Choroid plexus epithelial cell (primary cell): ENCODE measurements at regions not wholly inside any gene's neighbourhood (a gene's known extent, or its start where the extent isn't known, plus 50 kb on each side); places are given as distances from the start of the nearest gene placed in this dataset.

Source experiments
- DNase-seq: peaks from one replicate; pipeline ENCODE4 v3.0.0-alpha.2; 2010; ENCODE audit warnings: low read depth
- H3K4me3 ChIP-seq: 2 replicates; pipeline ENCODE4 v1.5.1; 2011; ENCODE audit warnings: low read depth, mild to moderate bottlenecking, control low read depth, low read length, moderate library complexity
- CTCF ChIP-seq: conservative IDR thresholded peaks from 2 replicates; pipeline ENCODE4 v1.5.1; 2011; ENCODE audit warnings: low read depth, mild to moderate bottlenecking, control low read depth, inconsistent platforms, low read length, moderate library complexity

DNA sequence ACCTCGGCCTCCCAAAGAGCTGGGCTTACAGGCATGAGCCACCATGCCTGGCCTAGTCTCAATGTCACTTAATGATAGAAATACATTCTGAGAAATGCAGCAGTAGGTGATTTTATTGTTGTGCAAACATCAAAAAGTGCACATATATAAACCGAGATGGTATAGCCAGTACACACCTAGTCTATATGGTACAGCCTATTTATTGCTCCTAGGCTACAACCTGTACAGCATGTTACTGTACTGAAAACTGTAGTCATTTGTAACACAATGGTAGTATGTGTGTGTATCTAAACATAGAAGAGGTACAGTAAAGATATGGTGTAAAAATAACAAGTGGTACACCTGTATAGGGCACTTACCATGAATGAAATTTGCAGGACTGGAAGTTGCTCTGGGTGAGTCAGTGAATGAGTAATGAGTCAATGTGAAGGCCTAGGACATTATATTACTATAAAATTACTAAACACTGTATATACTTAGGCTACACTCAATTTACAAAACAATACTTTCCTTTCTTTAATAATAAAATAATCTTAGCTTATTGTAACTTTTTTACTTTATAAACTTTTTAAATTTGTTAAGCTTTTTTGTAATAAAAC, 166.7 kb upstream of the SYT1 start:
- TF ChIP-seq CTCF = no peak
- no peak overlapping the region for H3K4me3 ChIP-seq
- DNase-seq = peak; percentile 23

DNA sequence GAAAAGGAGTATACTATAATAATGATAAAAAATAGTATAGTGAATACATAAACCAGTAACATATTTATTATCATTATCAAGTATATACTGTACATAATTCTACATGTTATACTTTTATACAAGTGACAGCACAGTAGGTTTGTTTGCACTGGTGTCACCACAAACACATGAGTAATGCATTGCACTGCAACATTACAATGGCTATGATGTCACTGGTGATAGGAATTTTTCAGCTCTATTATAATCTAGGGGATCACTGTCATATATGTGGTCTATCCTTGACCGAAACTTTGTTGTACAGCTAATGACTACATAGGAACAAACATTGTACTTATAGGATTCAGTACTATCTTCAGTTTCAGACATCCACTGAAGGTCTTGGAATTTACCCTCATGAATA, 165.8 kb upstream of the SYT1 start:
- TF ChIP-seq CTCF = no peak
- H3K4me3 ChIP-seq = no peak overlapping the region
- peak; percentile 23 for DNase-seq

DNA sequence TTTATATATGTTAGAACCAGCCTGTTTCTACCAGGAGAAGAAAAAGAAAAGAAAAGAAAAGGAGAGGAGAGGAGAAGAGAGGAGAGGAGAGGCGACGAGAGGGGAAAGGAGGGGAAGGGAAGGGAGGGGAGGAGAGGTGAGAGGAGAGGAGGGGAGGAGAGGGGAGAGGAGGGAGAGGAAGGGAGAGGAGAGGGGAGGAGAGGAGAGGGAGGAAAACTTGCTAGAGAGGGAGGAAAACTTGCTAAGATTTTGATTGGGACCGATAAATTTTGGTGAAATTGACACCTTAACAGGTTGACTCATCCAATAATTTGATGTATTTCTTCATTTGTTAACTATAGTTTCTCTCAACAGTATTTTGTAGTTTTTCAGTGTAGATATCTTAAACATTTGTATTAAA, 164.0 kb upstream of the SYT1 start:
- DNase-seq = no peak
- TF ChIP-seq CTCF = no peak
- H3K4me3 ChIP-seq = no peak overlapping the region

DNA sequence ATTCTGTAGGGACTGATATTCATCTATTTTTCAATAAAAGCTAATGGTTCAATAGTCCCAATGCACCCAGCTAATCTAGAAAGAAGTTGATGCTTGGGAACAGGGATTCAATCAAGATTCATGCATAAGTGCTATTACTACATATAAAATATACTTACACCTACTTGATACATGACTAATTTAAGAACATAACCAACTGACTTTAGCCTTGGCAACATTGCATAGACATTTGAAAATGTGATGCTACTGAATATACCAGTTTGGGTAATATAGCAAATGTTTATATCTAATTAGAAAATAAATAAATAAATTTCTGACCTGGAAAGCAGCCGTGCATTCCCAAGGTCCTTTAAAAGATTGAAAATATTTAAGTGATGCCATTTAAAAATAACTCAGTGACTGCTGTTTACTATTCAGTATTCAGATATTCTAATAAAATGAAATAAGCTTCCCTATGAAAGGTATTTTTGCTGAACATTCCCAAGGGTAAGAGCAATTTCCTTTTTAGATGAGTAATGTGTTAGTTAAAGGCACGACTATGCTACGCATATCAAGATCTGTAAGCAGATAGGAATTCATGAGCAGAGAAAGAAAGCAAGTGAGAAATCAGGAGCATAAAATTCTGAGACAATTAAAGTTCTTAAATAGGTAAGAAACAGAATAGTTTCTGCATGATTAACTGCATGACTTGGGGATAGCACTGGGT, 160.6 kb upstream of the SYT1 start:
- TF ChIP-seq CTCF = no peak
- DNase-seq = peak; percentile 90
- no peak overlapping the region for H3K4me3 ChIP-seq

GRCh38 chr12:78711954-78712353, 152.6 kb upstream of the SYT1 start:
- no peak for TF ChIP-seq CTCF
- H3K4me3 ChIP-seq = no peak overlapping the region
- DNase-seq = no peak

GRCh38 chr12:78712834-78713481, 151.6 kb upstream of the SYT1 start:
- no peak for TF ChIP-seq CTCF
- H3K4me3 ChIP-seq = no peak overlapping the region
- no peak for DNase-seq
